OCI-LY3 (cell line): ENCODE measurements at regions not wholly inside any gene's neighbourhood (a gene's known extent, or its start where the extent isn't known, plus 50 kb on each side); places are given as distances from the start of the nearest gene placed in this dataset.

Source experiments
- H2AFZ ChIP-seq: fragments of 200-600, 300-600 bp; shearing (Covaris generic); 2 replicates; pipeline ENCODE4 v1.6.0; 2014; ENCODE audit warnings: antibody characterized with exemption, low read depth, low read length
- H3K27ac ChIP-seq: fragments of 200-600, 300-600 bp; sonication (generic); 2 replicates; pipeline ENCODE4 v1.5.1; 2014; ENCODE audit warnings: mild to moderate bottlenecking, low read length, moderate library complexity, mixed read lengths
- H3K27me3 ChIP-seq: fragments of 200-600, 300-600 bp; sonication (generic); 2 replicates; pipeline ENCODE4 v1.6.1; 2014; ENCODE audit warnings: low read depth, low read length, mixed read lengths
- H3K36me3 ChIP-seq: fragments of 200-600, 300-600 bp; sonication (generic); replicated peaks from 2 replicates; pipeline ENCODE3; 2014; ENCODE audit warnings: low read depth, low read length, mixed read lengths
- H3K4me1 ChIP-seq: fragments of 300-600, 200-600 bp; sonication (generic); 2 replicates; pipeline ENCODE4 v1.6.1; 2014; ENCODE audit warnings: low read length, mixed read lengths
- H3K4me2 ChIP-seq: fragments of 200-600, 300-600 bp; sonication (generic); 2 replicates; pipeline ENCODE4 v1.6.1; 2014; ENCODE audit warnings: low read length, mixed read lengths
- H3K4me3 ChIP-seq: fragments of 300-600, 200-600 bp; sonication (generic); 2 replicates; pipeline ENCODE4 v1.5.1; 2014; ENCODE audit warnings: antibody characterized with exemption, mild to moderate bottlenecking, low read length, moderate library complexity
- H3K79me2 ChIP-seq: fragments of 300-600, 200-600 bp; shearing (Covaris generic); 2 replicates; pipeline ENCODE4 v1.6.1; 2014; ENCODE audit warnings: mild to moderate bottlenecking, low read length, mixed read lengths
- H3K9ac ChIP-seq: fragments of 300-600, 200-600 bp; shearing (Covaris generic); 2 replicates; pipeline ENCODE4 v1.6.0; 2014; ENCODE audit warnings: mild to moderate bottlenecking, low read length, moderate library complexity
- H3K9me3 ChIP-seq: fragments of 200-600, 300-600 bp; shearing (Covaris generic); 2 replicates; pipeline ENCODE4 v1.6.1; 2014; ENCODE audit warnings: low read length, mixed read lengths; ENCODE audit not compliant: insufficient read depth
- H4K20me1 ChIP-seq: fragments of 200-600, 300-600 bp; sonication (generic); 2 replicates; pipeline ENCODE4 v1.6.1; 2016; ENCODE audit warnings: low read length, mixed read lengths; ENCODE audit not compliant: insufficient read depth
- EZH2phosphoT487 ChIP-seq: fragments of 200-600 bp; shearing (Covaris generic); IDR thresholded peaks from 2 replicates; pipeline ENCODE4 v1.6.1; 2018; ENCODE audit warnings: antibody characterized with exemption, mixed run types, low read depth
- TF ChIP-seq, protein P1 (sequence below): fragments of 200-600, 300-600 bp; sonication (generic); IDR thresholded peaks from 2 replicates; pipeline ENCODE4 v1.5.1; 2014; ENCODE audit warnings: antibody characterized with exemption, low read length, low read depth

DNA sequence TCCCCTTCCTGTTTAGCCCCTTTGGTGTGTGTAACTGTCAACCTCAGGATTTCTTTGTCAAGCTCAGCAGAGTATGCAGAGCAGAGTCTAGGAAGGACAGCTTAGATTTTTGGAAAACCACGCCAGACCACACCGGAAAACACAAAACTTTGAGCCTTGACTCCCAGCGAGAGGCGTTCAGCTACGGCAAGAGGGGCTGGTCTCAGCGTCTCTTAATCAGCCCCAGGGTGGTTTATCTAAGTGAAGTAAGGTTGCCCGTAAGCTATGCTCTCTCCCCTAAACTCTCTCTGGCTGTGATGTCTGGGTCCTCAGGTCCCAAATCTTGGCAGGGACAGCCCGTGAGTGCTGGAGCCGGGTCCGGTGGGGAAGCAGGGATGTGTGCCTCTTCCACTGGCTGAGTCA is 230.9 kb downstream of the KLF6 start:
- H3K9ac ChIP-seq, result no peak overlapping the region
- no peak overlapping the region for H2AFZ ChIP-seq
- no peak overlapping the region for H3K4me2 ChIP-seq

DNA sequence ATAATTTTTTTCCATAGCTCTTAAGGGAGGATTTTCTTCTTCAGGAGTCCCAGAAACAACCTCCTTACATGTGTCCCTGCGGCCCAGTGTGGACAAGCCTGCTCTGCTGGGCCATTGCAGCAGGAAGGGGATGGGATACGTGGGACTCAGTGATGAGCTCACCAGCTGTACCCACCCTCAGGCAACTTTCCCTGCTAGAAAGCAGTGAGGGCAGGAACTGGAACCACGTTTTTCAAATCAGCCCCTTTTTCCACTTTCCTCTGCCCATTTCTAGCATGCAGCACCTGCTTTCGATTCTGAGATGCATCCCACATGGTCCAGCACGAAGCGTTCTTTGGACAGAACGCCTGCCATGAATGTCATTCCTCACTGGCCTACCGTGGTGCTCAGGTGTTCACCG is 232.7 kb downstream of the KLF6 start:
- no peaks in the 10 kb centered on the region for H3K36me3 ChIP-seq
- no peaks in the 10 kb centered on the region for H3K79me2 ChIP-seq
- H3K27me3 ChIP-seq, result no peaks in the 10 kb centered on the region
- H3K9me3 ChIP-seq, result no peaks in the 10 kb centered on the region
- no peak overlapping the region for H3K9ac ChIP-seq
- no peak overlapping the region for H3K4me3 ChIP-seq
- H3K27ac ChIP-seq, result no peak overlapping the region
- H2AFZ ChIP-seq, result no peak overlapping the region
- H3K4me2 ChIP-seq, result no peak overlapping the region
- no peaks in the 10 kb centered on the region for H3K4me1 ChIP-seq
- H4K20me1 ChIP-seq, result no peaks in the 10 kb centered on the region
- no peak for TF ChIP-seq EZH2phosphoT487
- TF ChIP-seq, protein P1, sequence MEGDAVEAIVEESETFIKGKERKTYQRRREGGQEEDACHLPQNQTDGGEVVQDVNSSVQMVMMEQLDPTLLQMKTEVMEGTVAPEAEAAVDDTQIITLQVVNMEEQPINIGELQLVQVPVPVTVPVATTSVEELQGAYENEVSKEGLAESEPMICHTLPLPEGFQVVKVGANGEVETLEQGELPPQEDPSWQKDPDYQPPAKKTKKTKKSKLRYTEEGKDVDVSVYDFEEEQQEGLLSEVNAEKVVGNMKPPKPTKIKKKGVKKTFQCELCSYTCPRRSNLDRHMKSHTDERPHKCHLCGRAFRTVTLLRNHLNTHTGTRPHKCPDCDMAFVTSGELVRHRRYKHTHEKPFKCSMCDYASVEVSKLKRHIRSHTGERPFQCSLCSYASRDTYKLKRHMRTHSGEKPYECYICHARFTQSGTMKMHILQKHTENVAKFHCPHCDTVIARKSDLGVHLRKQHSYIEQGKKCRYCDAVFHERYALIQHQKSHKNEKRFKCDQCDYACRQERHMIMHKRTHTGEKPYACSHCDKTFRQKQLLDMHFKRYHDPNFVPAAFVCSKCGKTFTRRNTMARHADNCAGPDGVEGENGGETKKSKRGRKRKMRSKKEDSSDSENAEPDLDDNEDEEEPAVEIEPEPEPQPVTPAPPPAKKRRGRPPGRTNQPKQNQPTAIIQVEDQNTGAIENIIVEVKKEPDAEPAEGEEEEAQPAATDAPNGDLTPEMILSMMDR, result no peak

More for the DNA sequence above, 230.9 kb downstream of the KLF6 start:
- H3K4me3 ChIP-seq, result no peak overlapping the region
- H3K27ac ChIP-seq, result no peak overlapping the region
- H3K9me3 ChIP-seq, result no peaks in the 10 kb centered on the region
- H3K36me3 ChIP-seq, result no peaks in the 10 kb centered on the region
- no peaks in the 10 kb centered on the region for H3K79me2 ChIP-seq
- TF ChIP-seq EZH2phosphoT487, result no peak
- TF ChIP-seq, protein P1, result no peak
- H3K27me3 ChIP-seq, result no peaks in the 10 kb centered on the region
- no peaks in the 10 kb centered on the region for H4K20me1 ChIP-seq
- no peaks in the 10 kb centered on the region for H3K4me1 ChIP-seq

DNA sequence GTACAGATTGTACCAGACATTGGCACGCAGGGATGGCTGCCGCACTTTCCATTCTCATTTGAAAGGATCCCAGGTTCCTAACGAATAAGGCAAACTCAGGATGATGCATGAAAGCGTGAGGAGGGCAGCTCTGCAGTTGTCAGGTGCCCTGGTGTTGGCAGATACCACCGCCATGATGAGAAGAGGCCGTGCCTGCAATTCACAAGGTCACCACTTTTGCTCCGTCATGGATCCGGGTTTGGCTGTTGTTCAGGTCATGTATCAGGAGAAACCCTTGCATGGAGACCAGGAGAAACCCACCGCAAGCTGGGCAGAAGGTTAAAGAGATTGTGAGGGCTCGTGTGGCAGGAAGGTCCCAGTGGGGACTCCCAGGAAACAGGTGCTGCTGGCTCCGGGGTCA is 233.2 kb downstream of the KLF6 start:
- H3K79me2 ChIP-seq, result no peaks in the 10 kb centered on the region
- H3K27me3 ChIP-seq, result no peaks in the 10 kb centered on the region
- H4K20me1 ChIP-seq, result no peaks in the 10 kb centered on the region
- no peak overlapping the region for H3K4me2 ChIP-seq
- no peak overlapping the region for H2AFZ ChIP-seq
- H3K36me3 ChIP-seq, result no peaks in the 10 kb centered on the region
- H3K9me3 ChIP-seq, result no peaks in the 10 kb centered on the region
- TF ChIP-seq, protein P1, result no peak
- TF ChIP-seq EZH2phosphoT487, result no peak
- no peak overlapping the region for H3K4me3 ChIP-seq
- no peak overlapping the region for H3K27ac ChIP-seq
- no peaks in the 10 kb centered on the region for H3K4me1 ChIP-seq
- H3K9ac ChIP-seq, result no peak overlapping the region

DNA sequence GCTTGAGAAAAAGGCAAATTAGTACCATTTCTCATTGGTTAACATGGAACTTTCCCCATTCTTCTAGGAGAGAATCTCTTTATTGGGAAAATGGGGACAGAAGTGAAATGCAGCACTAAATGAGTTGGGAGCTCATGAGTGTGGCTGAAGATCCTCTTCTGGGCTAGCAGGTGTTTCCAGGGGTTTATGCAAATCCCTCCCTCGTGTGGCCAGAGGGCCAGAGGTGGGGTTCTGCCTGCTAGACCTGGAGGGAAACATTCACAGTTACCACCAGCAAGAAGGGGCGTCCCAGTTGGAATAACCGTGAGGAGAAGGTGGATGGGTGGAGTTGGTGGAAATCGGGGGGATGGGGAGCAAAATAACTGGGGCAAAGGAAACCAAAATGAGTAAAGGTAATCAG is 235.9 kb downstream of the KLF6 start:
- Histone ChIP-seq H3K9ac (no peak overlapping the region), H3K36me3 (no peaks in the 10 kb centered on the region), H3K4me1 (no peaks in the 10 kb centered on the region), H3K4me3 (no peak overlapping the region), H3K27ac (no peak overlapping the region), H3K79me2 (no peaks in the 10 kb centered on the region), H3K4me2 (no peak overlapping the region), H3K9me3 (no peaks in the 10 kb centered on the region), H3K27me3 (no peaks in the 10 kb centered on the region), H4K20me1 (no peaks in the 10 kb centered on the region), H2AFZ (no peak overlapping the region)
- TF ChIP-seq EZH2phosphoT487, result no peak

DNA sequence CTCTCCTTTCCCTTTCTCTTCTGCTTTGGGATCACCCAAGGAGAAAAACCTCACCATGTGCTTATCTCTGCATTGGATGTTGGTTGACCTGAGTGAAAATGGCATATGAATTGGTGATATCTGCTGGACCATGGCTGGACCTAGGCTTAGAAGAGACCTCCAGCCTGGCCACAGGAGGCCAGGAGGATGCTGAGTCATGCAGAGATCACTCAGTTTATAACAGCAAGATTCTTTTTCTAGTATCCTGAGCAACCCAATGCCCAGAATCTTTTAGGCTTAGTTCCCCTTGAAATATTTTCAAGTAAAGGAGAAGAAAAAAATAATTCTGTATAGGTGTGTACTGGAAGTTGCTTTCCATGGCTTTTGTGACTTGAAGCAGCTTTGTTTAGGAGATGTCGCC is 236.3 kb downstream of the KLF6 start:
- Histone ChIP-seq H2AFZ (no peak overlapping the region), H3K79me2 (no peaks in the 10 kb centered on the region), H3K27ac (no peak overlapping the region), H3K4me2 (no peak overlapping the region), H3K27me3 (no peaks in the 10 kb centered on the region), H3K4me1 (no peaks in the 10 kb centered on the region), H3K4me3 (no peak overlapping the region), H3K36me3 (no peaks in the 10 kb centered on the region), H3K9me3 (no peaks in the 10 kb centered on the region), H3K9ac (no peak overlapping the region), H4K20me1 (no peaks in the 10 kb centered on the region)
- TF ChIP-seq, protein P1, result no peak
- no peak for TF ChIP-seq EZH2phosphoT487
